PC-3 (cell line): ENCODE measurements at regions not wholly inside any gene's neighbourhood (a gene's known extent, or its start where the extent isn't known, plus 50 kb on each side); places are given as distances from the start of the nearest gene placed in this dataset.

ENCODE experiments used
- ATAC-seq: fragments of 200-7000 bp; cut with Tn5 transposase; 2 replicates; pipeline ENCODE4 v1.9.1; 2020; ENCODE audit warnings: mild to moderate bottlenecking, moderate library complexity
- BruUV-seq: library from RNA; stranded (reverse); fragments of 400-500 nt; replicated peaks from 2 replicates; lab custom pipeline; 2021; lab: Mats Ljungman, UMichigan
- CTCF ChIA-PET: fragments of 300-600 bp; sonication (Branson Sonifier 250); formaldehyde crosslinking; loops from one replicate; lab custom pipeline; 2022; ENCODE audit warnings: antibody characterized with exemption; lab: Charles Lee
- POLR2A ChIA-PET: fragments of 300-600 bp; sonication (Branson Sonifier 250); formaldehyde crosslinking; loops from one replicate; lab custom pipeline; 2022; ENCODE audit warnings: antibody characterized with exemption; ENCODE audit not compliant: unreplicated experiment; lab: Charles Lee
- DNase-seq: peaks from one replicate; pipeline ENCODE4 v3.0.0-alpha.2; 2015
- H2AFZ ChIP-seq: fragments of 300-600 bp; sonication (generic); 2 replicates; pipeline ENCODE4 v1.6.0; 2016; ENCODE audit warnings: antibody characterized with exemption, low read length
- H3F3A ChIP-seq: fragments of 300-600 bp; sonication (generic); one replicate; pipeline ENCODE4 v1.6.0; 2017; ENCODE audit warnings: antibody characterized with exemption, low read length, control low read depth, mild to moderate bottlenecking; ENCODE audit not compliant: unreplicated experiment
- H3K27ac ChIP-seq: fragments of 300-600 bp; sonication (generic); 2 replicates; pipeline ENCODE4 v1.5.1; 2016; ENCODE audit warnings: mild to moderate bottlenecking, low read length
- H3K27me3 ChIP-seq: fragments of 300-600 bp; sonication (generic); 2 replicates; pipeline ENCODE4 v1.6.1; 2016; ENCODE audit warnings: low read length, mixed read lengths
- H3K36me3 ChIP-seq: fragments of 300-600 bp; sonication (generic); 2 replicates; pipeline ENCODE4 v1.6.1; 2016; ENCODE audit warnings: low read depth, mixed run types, low read length, mixed read lengths
- H3K4me1 ChIP-seq: fragments of 300-600 bp; sonication (generic); 2 replicates; pipeline ENCODE4 v1.5.1; 2016; ENCODE audit warnings: low read length; ENCODE audit not compliant: insufficient read depth
- H3K4me2 ChIP-seq: fragments of 300-600 bp; sonication (generic); 2 replicates; pipeline ENCODE4 v1.6.0; 2016; ENCODE audit warnings: low read length
- H3K4me3 ChIP-seq: fragments of 300-600 bp; sonication (generic); 2 replicates; pipeline ENCODE4 v1.5.1; 2016; ENCODE audit warnings: mild to moderate bottlenecking, low read length, mixed read lengths
- H3K79me2 ChIP-seq: fragments of 300-600 bp; sonication (generic); 2 replicates; pipeline ENCODE4 v1.6.1; 2017; ENCODE audit warnings: low read length, mixed read lengths
- H3K9ac ChIP-seq: fragments of 300-600 bp; sonication (generic); 2 replicates; pipeline ENCODE4 v1.6.0; 2016; ENCODE audit warnings: mild to moderate bottlenecking, low read length
- H3K9me2 ChIP-seq: fragments of 300-600 bp; sonication (generic); replicated peaks from 2 replicates; pipeline ENCODE4 v1.6.1; 2016; ENCODE audit warnings: mixed run types, low read length, mixed read lengths
- H3K9me3 ChIP-seq: fragments of 300-600 bp; sonication (generic); 2 replicates; pipeline ENCODE4 v1.6.1; 2016; ENCODE audit warnings: low read length, mixed read lengths
- H4K20me1 ChIP-seq: fragments of 300-600 bp; sonication (generic); 2 replicates; pipeline ENCODE4 v1.6.1; 2016; ENCODE audit warnings: low read length, mixed read lengths
- CTCF ChIP-seq: fragments of 300-600 bp; sonication (generic); conservative IDR thresholded peaks from 2 replicates; pipeline ENCODE4 v1.5.1; 2017; ENCODE audit warnings: antibody characterized with exemption, low read depth, mild to moderate bottlenecking, low read length
- EZH2 ChIP-seq: fragments of 300-600 bp; sonication (generic); IDR thresholded peaks from one replicate; pipeline ENCODE4 v1.6.1; 2017; ENCODE audit warnings: antibody characterized with exemption, mild to moderate bottlenecking, low read length; ENCODE audit not compliant: unreplicated experiment
- EZH2phosphoT487 ChIP-seq: fragments of 300-600 bp; sonication (generic); IDR thresholded peaks from 2 replicates; pipeline ENCODE4 v1.6.1; 2018; ENCODE audit warnings: mild to moderate bottlenecking, antibody characterized with exemption, low read length, borderline replicate concordance
- intact Hi-C: fragments of 100-400 bp; cut with micrococcal nuclease; formaldehyde crosslinking; loops from 2 replicates; pipeline ENCODE4 v1.9.0; 2023

GRCh38 chr3:163166197-163166596, 1669.6 kb downstream of the OTOL1 start:
- TF ChIP-seq EZH2phosphoT487 = no peak
- TF ChIP-seq CTCF = no peak
- TF ChIP-seq EZH2 = no peak
- no peaks in the 10 kb centered on the region for H3K36me3 ChIP-seq
- no peak overlapping the region for H2AFZ ChIP-seq
- ChIA-PET POLR2A (no interaction called here), CTCF (no interaction called here)
- no peaks in the 10 kb centered on the region for H3K9me3 ChIP-seq
- no peaks in the 10 kb centered on the region for H3F3A ChIP-seq
- no TSS peak for BruUV-seq
- no peak overlapping the region for H3K27ac ChIP-seq
- intact Hi-C loops = no loop called here
- H3K9ac ChIP-seq = no peak overlapping the region
- no peaks in the 10 kb centered on the region for H3K4me1 ChIP-seq
- no peaks in the 10 kb centered on the region for H3K27me3 ChIP-seq
- no peaks in the 10 kb centered on the region for H3K9me2 ChIP-seq
- H4K20me1 ChIP-seq = no peaks in the 10 kb centered on the region
- H3K4me3 ChIP-seq = no peak overlapping the region
- no peaks in the 10 kb centered on the region for H3K79me2 ChIP-seq
- DNase-seq = no peak
- H3K4me2 ChIP-seq = no peak overlapping the region
- no peak for ATAC-seq

DNA sequence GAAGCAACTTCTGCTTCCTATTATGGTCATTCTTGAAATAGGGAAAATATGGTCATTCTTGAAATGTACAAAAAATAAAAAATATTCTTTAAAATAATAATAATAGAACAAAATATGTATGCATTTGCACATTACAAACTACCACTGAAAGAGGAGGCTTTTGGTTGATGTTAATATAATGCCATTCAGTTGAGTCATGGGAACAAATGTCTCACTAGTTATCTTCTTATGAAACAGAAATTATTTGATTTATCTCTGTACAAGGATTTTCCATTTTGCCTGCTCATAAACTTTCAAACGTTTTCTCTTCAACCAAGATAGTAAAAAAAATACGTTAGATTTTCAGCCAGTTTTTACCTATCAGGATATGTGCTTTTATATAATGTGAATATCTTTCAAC, 1662.7 kb downstream of the OTOL1 start:
- DNase-seq (no peak), ATAC-seq (no peak)
- no peaks in the 10 kb centered on the region for H3K79me2 ChIP-seq
- H3K4me3 ChIP-seq = no peak overlapping the region
- TF ChIP-seq EZH2 (no peak), CTCF (no peak), EZH2phosphoT487 (no peak)
- no peaks in the 10 kb centered on the region for H3F3A ChIP-seq
- no peaks in the 10 kb centered on the region for H3K9me3 ChIP-seq
- no TSS peak for BruUV-seq
- H3K27me3 ChIP-seq = no peaks in the 10 kb centered on the region
- no peaks in the 10 kb centered on the region for H3K9me2 ChIP-seq
- CTCF ChIA-PET = no interaction called here
- no peaks in the 10 kb centered on the region for H3K4me1 ChIP-seq
- H3K9ac ChIP-seq = no peak overlapping the region
- no peaks in the 10 kb centered on the region for H4K20me1 ChIP-seq
- no peak overlapping the region for H3K27ac ChIP-seq
- no peak overlapping the region for H3K4me2 ChIP-seq
- intact Hi-C loops = no loop called here
- no peak overlapping the region for H2AFZ ChIP-seq
- no peaks in the 10 kb centered on the region for H3K36me3 ChIP-seq
- POLR2A ChIA-PET = no interaction called here

DNA sequence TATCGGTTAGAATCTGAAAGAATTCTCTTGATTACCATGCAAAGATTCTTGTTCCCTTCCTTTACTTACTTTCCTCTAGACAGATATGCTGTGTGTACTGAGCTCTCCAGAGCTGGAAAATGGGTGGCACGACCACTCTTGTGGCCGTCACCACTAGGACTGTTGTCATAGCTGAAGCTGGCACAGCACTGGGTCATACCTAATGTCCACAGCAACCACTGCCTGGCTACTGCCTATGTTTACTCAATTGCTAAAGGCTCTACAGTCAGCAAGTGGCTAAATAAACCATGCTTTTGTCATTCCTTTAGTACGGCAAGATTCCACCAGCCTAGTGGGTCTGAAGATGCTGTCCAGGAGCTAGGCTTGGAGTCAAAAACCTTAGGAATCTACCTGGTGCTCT, 1643.0 kb downstream of the OTOL1 start:
- Histone ChIP-seq H3K27me3 (no peaks in the 10 kb centered on the region), H4K20me1 (no peaks in the 10 kb centered on the region), H3K4me2 (no peak overlapping the region), H3K9ac (no peak overlapping the region), H2AFZ (no peak overlapping the region), H3K9me3 (no peaks in the 10 kb centered on the region), H3K4me1 (no peaks in the 10 kb centered on the region), H3K4me3 (no peak overlapping the region), H3K79me2 (no peaks in the 10 kb centered on the region), H3K36me3 (no peaks in the 10 kb centered on the region), H3K9me2 (no peaks in the 10 kb centered on the region), H3K27ac (no peak overlapping the region), H3F3A (no peaks in the 10 kb centered on the region)
- ChIA-PET POLR2A (no interaction called here), CTCF (no interaction called here)
- ATAC-seq = no peak
- DNase-seq = no peak
- intact Hi-C loops = no loop called here
- BruUV-seq = no TSS peak
- TF ChIP-seq CTCF (no peak), EZH2phosphoT487 (no peak), EZH2 (no peak)
